ENCODE measurements at regions not wholly inside any gene's neighbourhood (a gene's known extent, or its start where the extent isn't known, plus 50 kb on each side); places are given as distances from the start of the nearest gene placed in this dataset.

DNA sequence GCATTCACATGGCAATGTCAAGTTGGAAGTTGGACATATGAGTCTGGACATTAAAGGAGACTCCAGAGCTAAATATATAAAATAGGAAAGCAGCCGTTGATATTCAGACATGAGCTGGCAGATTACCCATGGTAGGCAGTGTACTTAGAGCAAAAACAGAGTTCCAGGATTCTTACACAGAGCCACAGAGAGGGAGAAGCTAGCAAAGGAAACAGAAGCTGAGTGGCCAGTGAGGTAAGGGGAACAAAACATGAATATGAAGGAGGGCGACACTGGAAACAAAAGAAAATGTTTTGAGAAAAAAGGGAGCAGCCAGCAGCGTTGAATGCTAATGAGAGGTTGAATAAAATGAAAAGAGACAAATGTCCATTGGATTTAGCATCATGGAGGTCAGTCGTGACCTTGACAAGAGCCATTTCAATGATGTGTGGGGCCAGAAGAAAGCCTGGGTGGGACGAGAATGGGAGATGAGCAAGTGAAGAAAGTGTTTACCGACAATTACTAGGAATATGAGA is 198.4 kb downstream of the POU4F1 start:
- TF ChIP-seq, protein P1, sequence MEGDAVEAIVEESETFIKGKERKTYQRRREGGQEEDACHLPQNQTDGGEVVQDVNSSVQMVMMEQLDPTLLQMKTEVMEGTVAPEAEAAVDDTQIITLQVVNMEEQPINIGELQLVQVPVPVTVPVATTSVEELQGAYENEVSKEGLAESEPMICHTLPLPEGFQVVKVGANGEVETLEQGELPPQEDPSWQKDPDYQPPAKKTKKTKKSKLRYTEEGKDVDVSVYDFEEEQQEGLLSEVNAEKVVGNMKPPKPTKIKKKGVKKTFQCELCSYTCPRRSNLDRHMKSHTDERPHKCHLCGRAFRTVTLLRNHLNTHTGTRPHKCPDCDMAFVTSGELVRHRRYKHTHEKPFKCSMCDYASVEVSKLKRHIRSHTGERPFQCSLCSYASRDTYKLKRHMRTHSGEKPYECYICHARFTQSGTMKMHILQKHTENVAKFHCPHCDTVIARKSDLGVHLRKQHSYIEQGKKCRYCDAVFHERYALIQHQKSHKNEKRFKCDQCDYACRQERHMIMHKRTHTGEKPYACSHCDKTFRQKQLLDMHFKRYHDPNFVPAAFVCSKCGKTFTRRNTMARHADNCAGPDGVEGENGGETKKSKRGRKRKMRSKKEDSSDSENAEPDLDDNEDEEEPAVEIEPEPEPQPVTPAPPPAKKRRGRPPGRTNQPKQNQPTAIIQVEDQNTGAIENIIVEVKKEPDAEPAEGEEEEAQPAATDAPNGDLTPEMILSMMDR (IDR thresholded peaks at IDR 0.05; ENCODE audit: low read depth, low read length), result no peak
- H3K4me3 ChIP-seq (ENCODE audit: low read depth, low read length), result no peak overlapping the region

GRCh38 chr13:78402708-78403400 is 200.5 kb downstream of the POU4F1 start:
- TF ChIP-seq, protein P1 (IDR thresholded peaks at IDR 0.05; ENCODE audit: low read depth, low read length), result no peak

DNA sequence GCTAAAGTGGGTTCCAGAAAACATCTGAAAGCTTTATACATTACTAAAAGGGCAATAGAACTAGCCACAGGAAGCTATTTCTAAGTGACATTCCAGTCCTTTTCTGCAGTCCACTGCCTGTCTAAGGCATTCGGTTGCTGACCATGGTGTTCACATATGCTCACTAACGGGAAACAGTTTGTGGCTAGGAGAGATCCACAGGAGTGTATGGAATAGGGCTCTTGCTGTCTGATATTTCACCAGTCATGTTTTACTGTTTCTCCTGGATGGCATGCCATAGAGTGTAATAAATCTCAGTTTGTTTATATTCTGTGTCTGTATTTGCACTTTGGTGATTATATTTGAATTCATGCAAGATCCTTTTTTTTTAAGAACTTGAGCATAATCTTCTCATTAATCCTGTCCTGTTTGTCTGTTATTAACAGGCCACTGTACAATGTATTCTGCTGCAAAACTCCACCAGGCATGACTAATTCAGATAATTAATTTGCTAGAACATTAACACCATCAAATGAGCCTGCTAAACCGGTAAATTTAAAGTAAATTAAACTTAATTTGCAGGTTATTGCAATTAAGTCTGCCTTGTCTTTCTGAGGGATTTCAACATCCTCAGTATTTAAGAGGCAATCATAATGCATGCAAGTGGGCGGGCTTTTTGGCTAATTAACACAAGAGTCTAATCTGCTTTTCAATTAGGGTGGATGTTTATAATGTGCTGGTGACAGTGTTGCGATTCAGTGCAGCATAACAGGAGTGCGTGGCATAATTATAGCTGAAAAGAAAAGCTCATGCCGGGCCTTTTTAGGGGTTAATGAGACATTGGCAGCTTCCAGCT is 201.3 kb downstream of the POU4F1 start:
- TF ChIP-seq, protein P1 (IDR thresholded peaks at IDR 0.05; ENCODE audit: low read depth, low read length), result no peak
- no peak overlapping the region for H3K4me3 ChIP-seq (ENCODE audit: low read depth, low read length)

More at GRCh38 chr13:78402708-78403400, 200.5 kb downstream of the POU4F1 start:
- no peak overlapping the region for H3K4me3 ChIP-seq (ENCODE audit: low read depth, low read length)

DNA sequence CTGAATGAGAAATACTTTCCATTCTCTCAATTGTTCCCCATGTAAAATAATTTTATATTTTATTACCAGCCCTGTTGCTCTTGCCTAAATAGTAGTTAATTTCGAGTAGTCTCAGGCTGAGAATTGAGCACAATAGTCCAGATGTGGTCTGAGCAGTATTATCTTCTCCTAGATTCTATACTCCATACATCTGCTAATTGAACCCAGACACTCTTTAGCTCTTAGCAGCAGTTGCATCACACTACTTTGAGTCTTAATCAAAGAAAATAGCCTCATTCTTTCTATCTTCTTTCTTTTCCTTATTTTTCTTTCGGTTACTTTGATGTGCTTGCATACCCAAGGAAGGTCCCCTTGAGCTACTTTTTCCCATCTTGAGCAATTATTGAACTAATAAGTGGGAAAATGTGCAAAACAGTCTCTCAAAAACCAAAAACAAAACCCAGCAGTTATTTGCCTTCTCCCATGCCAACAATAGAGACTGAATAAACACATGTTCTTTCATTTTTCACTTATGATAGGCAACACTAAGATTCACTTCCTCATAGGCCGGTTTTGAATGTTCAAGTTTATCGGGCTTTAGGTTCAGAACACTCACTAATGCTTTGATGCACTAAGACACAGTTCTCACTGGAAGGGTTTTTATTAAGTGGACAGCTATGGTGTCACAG is 204.5 kb downstream of the POU4F1 start:
- TF ChIP-seq, protein P1 (IDR thresholded peaks at IDR 0.05; ENCODE audit: low read depth, low read length), result no peak
- no peak overlapping the region for H3K4me3 ChIP-seq (ENCODE audit: low read depth, low read length)

GRCh38 chr13:78393286-78394142 is 209.8 kb downstream of the POU4F1 start:
- no peak overlapping the region for H3K4me3 ChIP-seq (ENCODE audit: low read depth, low read length)
- TF ChIP-seq, protein P1 (IDR thresholded peaks at IDR 0.05; ENCODE audit: low read depth, low read length), result no peak

DNA sequence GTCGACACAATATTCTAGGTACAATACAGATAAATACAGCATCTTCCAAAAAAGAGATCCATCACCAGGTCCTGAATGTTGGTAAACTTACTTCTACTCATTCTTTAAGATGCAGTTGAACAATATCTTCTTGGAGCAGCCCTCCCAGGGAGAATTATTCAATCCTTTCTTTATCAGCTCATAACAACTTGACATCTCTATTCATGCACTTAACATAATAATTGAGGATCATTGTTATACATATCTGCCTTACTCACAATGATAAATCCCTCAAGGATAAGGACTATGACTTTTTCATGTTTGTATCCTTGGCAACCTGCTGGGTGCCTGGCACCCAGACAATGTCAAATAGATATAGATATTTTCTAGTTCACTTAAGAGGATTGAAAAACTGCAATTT is 219.5 kb downstream of the POU4F1 start:
- H3K4me3 ChIP-seq (ENCODE audit: low read depth, low read length), result no peak overlapping the region
- TF ChIP-seq, protein P1 (IDR thresholded peaks at IDR 0.05; ENCODE audit: low read depth, low read length), result no peak

All from WI38 (cell line).